DOHH2 (cell line): ENCODE measurements at regions not wholly inside any gene's neighbourhood (a gene's known extent, or its start where the extent isn't known, plus 50 kb on each side); places are given as distances from the start of the nearest gene placed in this dataset.
"Not testable (repeated sequence)": the region's sequence is repeated elsewhere in the genome, so short reads cannot be mapped to it uniquely, and the experiment has no call there.

ENCODE experiments used
- EZH2phosphoT487 ChIP-seq: fragments of 200-600 bp; sonication (generic); IDR thresholded peaks from 2 replicates; pipeline ENCODE4 v1.6.1; 2017; ENCODE audit warnings: borderline replicate concordance, mild to moderate bottlenecking, antibody characterized with exemption, low read length, moderate library complexity, mixed read lengths
- TF ChIP-seq, protein P1 (sequence below): fragments of 200-600 bp; sonication (generic); IDR thresholded peaks from one replicate; pipeline ENCODE4 v1.5.1; 2014; ENCODE audit warnings: antibody characterized with exemption, mild to moderate bottlenecking, low read depth, low read length; ENCODE audit not compliant: poor library complexity, severe bottlenecking

DNA sequence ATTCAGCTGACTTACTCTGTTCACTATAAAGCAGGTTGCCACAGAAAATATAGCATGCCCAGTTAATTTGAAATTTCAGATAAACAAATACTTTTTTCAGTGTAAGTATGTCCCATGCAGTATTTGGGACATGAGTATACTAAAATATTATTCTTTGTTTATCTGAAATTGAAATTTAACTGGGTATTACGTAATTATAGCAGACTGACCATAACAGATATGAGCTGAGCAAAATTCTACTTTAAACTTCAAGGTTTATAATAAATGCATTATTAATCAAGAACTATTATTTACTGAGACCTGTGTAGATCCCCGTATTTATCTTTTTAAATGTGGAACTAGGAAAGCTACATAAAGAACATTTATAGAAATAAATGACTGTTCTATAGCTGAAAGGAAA, 2898.2 kb upstream of the OR11H1 start:
- TF ChIP-seq, protein P1, sequence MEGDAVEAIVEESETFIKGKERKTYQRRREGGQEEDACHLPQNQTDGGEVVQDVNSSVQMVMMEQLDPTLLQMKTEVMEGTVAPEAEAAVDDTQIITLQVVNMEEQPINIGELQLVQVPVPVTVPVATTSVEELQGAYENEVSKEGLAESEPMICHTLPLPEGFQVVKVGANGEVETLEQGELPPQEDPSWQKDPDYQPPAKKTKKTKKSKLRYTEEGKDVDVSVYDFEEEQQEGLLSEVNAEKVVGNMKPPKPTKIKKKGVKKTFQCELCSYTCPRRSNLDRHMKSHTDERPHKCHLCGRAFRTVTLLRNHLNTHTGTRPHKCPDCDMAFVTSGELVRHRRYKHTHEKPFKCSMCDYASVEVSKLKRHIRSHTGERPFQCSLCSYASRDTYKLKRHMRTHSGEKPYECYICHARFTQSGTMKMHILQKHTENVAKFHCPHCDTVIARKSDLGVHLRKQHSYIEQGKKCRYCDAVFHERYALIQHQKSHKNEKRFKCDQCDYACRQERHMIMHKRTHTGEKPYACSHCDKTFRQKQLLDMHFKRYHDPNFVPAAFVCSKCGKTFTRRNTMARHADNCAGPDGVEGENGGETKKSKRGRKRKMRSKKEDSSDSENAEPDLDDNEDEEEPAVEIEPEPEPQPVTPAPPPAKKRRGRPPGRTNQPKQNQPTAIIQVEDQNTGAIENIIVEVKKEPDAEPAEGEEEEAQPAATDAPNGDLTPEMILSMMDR, result not testable (repeated sequence)
- not testable (repeated sequence) for TF ChIP-seq EZH2phosphoT487
